CD14-positive monocyte (primary cell): ENCODE measurements at regions not wholly inside any gene's neighbourhood (a gene's known extent, or its start where the extent isn't known, plus 50 kb on each side); places are given as distances from the start of the nearest gene placed in this dataset.

Experiments
- DNase-seq, 3 donors: peaks; one replicate each; pipeline ENCODE4 v3.0.0-alpha.2; 2011 to 2022
- H2AFZ ChIP-seq: 2 replicates; pipeline ENCODE4 v1.6.0; 2012; ENCODE audit warnings: mild to moderate bottlenecking, low read depth, low read length, inconsistent platforms; ENCODE audit not compliant: insufficient read depth, poor library complexity, severe bottlenecking
- H3K27ac ChIP-seq, 2 donors: 1 replicate in 1 of 2; 2 replicates in 1 of 2; pipeline ENCODE4 v1.5.1; 2012 to 2013; ENCODE audit warnings: low read length in 2 of 2, control low read depth in 1 of 2, inconsistent platforms in 1 of 2, low read depth in 1 of 2, mild to moderate bottlenecking in 1 of 2
- H3K27me3 ChIP-seq, 2 donors: one replicate each; pipeline versions ENCODE4 v1.6.0 to v1.6.1; 2011 to 2013; ENCODE audit warnings: low read length in 2 of 2; ENCODE audit not compliant: control insufficient read depth in 2 of 2, insufficient read depth in 2 of 2
- H3K36me3 ChIP-seq, 2 donors: replicated peaks in 1 of 2; 1 replicate in 1 of 2; 2 replicates in 1 of 2; pipeline versions ENCODE4 v1.5.1 to v1.6.1; 2012 to 2013; ENCODE audit warnings: low read length in 2 of 2, control low read depth in 1 of 2, inconsistent platforms in 1 of 2, mild to moderate bottlenecking in 1 of 2; ENCODE audit not compliant: insufficient read depth in 2 of 2, control insufficient read depth in 1 of 2
- H3K4me1 ChIP-seq, 2 donors: 1 replicate in 1 of 2; 2 replicates in 1 of 2; pipeline versions ENCODE4 v1.5.1 to v1.6.1; 2012 to 2013; ENCODE audit warnings: low read length in 2 of 2, control low read depth in 1 of 2, inconsistent platforms in 1 of 2, mild to moderate bottlenecking in 1 of 2, moderate library complexity in 1 of 2; ENCODE audit not compliant: insufficient read depth in 2 of 2, control insufficient read depth in 1 of 2
- H3K4me2 ChIP-seq: replicated peaks from 2 replicates; pipeline ENCODE3; 2012; ENCODE audit warnings: low read length, moderate library complexity, mild to moderate bottlenecking; ENCODE audit not compliant: poor library complexity, severe bottlenecking; ENCODE audit errors: extremely low read depth
- H3K4me3 ChIP-seq, 3 experiments: fragments of 200-600 bp in 1 of 3; sonication (generic) in 1 of 3; replicated peaks in 1 of 3; 1 replicate in 2 of 3; 2 replicates in 1 of 3; pipeline ENCODE4 v1.5.1; 2011 to 2013; ENCODE audit warnings: low read length in 3 of 3, mild to moderate bottlenecking in 3 of 3, control low read depth in 2 of 3, low read depth in 2 of 3, inconsistent platforms in 1 of 3, moderate library complexity in 1 of 3
- H3K79me2 ChIP-seq: 2 replicates; pipeline ENCODE4 v1.6.0; 2012; ENCODE audit warnings: mild to moderate bottlenecking, control low read depth, inconsistent platforms, low read length, moderate library complexity; ENCODE audit not compliant: insufficient read depth
- H3K9ac ChIP-seq: 2 replicates; pipeline ENCODE4 v1.6.0; 2017; ENCODE audit warnings: low read length, mild to moderate bottlenecking; ENCODE audit not compliant: insufficient read depth, poor library complexity, severe bottlenecking
- H3K9me3 ChIP-seq, 2 donors: replicated peaks in 1 of 2; 1 replicate in 1 of 2; 2 replicates in 1 of 2; pipeline versions ENCODE4 v1.5.1 to v1.6.1; 2012 to 2013; ENCODE audit warnings: low read length in 2 of 2, control low read depth in 1 of 2; ENCODE audit not compliant: control insufficient read depth in 1 of 2, insufficient read depth in 1 of 2
- H4K20me1 ChIP-seq: 2 replicates; pipeline ENCODE4 v1.6.0; 2012; ENCODE audit warnings: mild to moderate bottlenecking, low read length, control low read depth, moderate library complexity; ENCODE audit not compliant: insufficient read depth
- H3K27ac Mint-ChIP-seq, 7 donors: one replicate each; pipeline ENCODE4 v1.8.0; 2020; ENCODE audit warnings: mild to moderate bottlenecking in 7 of 7, mixed read lengths in 7 of 7, moderate library complexity in 6 of 7, inconsistent platforms in 2 of 7
- H3K27me3 Mint-ChIP-seq, 3 donors: one replicate each; pipeline ENCODE4 v1.8.0; 2021 to 2022; ENCODE audit warnings: low read depth in 3 of 3, mild to moderate bottlenecking in 3 of 3, mixed read lengths in 3 of 3, moderate library complexity in 3 of 3, inconsistent platforms in 1 of 3
- H3K36me3 Mint-ChIP-seq, 2 donors: one replicate each; pipeline ENCODE4 v1.8.0; 2020; ENCODE audit warnings: mixed read lengths in 2 of 2, inconsistent platforms in 1 of 2, mild to moderate bottlenecking in 1 of 2
- H3K4me1 Mint-ChIP-seq: one replicate; pipeline ENCODE4 v1.8.0; 2020; ENCODE audit warnings: mild to moderate bottlenecking, mixed read lengths
- H3K4me3 Mint-ChIP-seq, 2 donors: one replicate each; pipeline ENCODE4 v1.8.0; 2020; ENCODE audit warnings: mild to moderate bottlenecking in 2 of 2, mixed read lengths in 2 of 2, moderate library complexity in 1 of 2
- H3K9me3 Mint-ChIP-seq, 7 donors: one replicate each; pipeline ENCODE4 v1.8.0; 2020 to 2022; ENCODE audit warnings: mixed read lengths in 7 of 7, mild to moderate bottlenecking in 6 of 7, moderate library complexity in 6 of 7, inconsistent platforms in 2 of 7
- CTCF ChIP-seq: fragments of 200-600 bp; IDR thresholded peaks from one replicate; pipeline ENCODE4 v1.8.0; 2022; ENCODE audit warnings: antibody characterized with exemption, mild to moderate bottlenecking
- WGBS: methylation state at CpG from one replicate; pipeline ENCODE4 v1.1.5; 2013; ENCODE audit warnings: missing lambda C conversion rate; ENCODE audit not compliant: insufficient coverage; 5-methylcytosine and 5-hydroxymethylcytosine counted together
- intact Hi-C, 2 donors: fragments of 100-400 bp; cut with micrococcal nuclease; formaldehyde crosslinking; loops; one replicate each; pipeline versions ENCODE4 v1.15.0 to v1.15.1; 2023

GRCh38 chr14:28576523-28576922, 190.1 kb upstream of the FOXG1 start:
- Mint-ChIP-seq H3K4me3 (no peak overlapping the region), H3K27ac (no peak overlapping the region), H3K9me3 (peaks cover 0 to 10% (median 3%) of the 10 kb centered on the region in 7 donors), H3K27me3 (no peaks in the 10 kb centered on the region), H3K4me1 (no peaks in the 10 kb centered on the region), H3K36me3 (no peaks in the 10 kb centered on the region)
- peaks cover 0 to 9% of the 10 kb centered on the region in 2 donors for H3K9me3 ChIP-seq
- H3K4me3 ChIP-seq = no peak overlapping the region
- H4K20me1 ChIP-seq = no peaks in the 10 kb centered on the region
- H3K9ac ChIP-seq = no peak overlapping the region
- no peak for TF ChIP-seq CTCF
- no peaks in the 10 kb centered on the region for H3K27me3 ChIP-seq
- no CpG with 5 or more reads among the region's 10 CpGs for WGBS
- no peaks in the 10 kb centered on the region for H3K4me1 ChIP-seq
- H3K27ac ChIP-seq = no peak overlapping the region
- H3K4me2 ChIP-seq = no peak overlapping the region
- no peak for DNase-seq
- intact Hi-C loops = no loop called here
- H3K79me2 ChIP-seq = no peaks in the 10 kb centered on the region
- no peak overlapping the region for H2AFZ ChIP-seq
- no peaks in the 10 kb centered on the region for H3K36me3 ChIP-seq

- Mint-ChIP-seq H3K27ac (no peak overlapping the region), H3K9me3 (peaks cover 0 to 8% (median 3%) of the 10 kb centered on the region in 7 donors), H3K36me3 (no peaks in the 10 kb centered on the region), H3K4me3 (no peak overlapping the region), H3K27me3 (no peaks in the 10 kb centered on the region), H3K4me1 (no peaks in the 10 kb centered on the region)
- Histone ChIP-seq H3K9me3 (peaks cover 0 to 8% of the 10 kb centered on the region in 2 donors), H4K20me1 (no peaks in the 10 kb centered on the region), H3K9ac (no peak overlapping the region), H3K4me2 (no peak overlapping the region), H3K79me2 (no peaks in the 10 kb centered on the region), H2AFZ (no peak overlapping the region), H3K4me3 (no peak overlapping the region), H3K27ac (no peak overlapping the region), H3K36me3 (no peaks in the 10 kb centered on the region), H3K4me1 (no peaks in the 10 kb centered on the region), H3K27me3 (no peaks in the 10 kb centered on the region)
- intact Hi-C loops = no loop called here
- whole genome bisulfite sequencing = 72% methylated on average over 2 of the region's 3 CpGs
- DNase-seq = no peak
- TF ChIP-seq CTCF = no peak
Measured at GRCh38 chr14:28577187-28577586, 189.4 kb upstream of the FOXG1 start.
